HEK293 (cell line): ENCODE measurements at regions not wholly inside any gene's neighbourhood (a gene's known extent, or its start where the extent isn't known, plus 50 kb on each side); places are given as distances from the start of the nearest gene placed in this dataset.

Experiments
- CTCF ChIA-PET: fragments of 350-600 bp; formaldehyde crosslinking; extraction: SDS; loops from one replicate; lab custom pipeline; 2021; ENCODE audit warnings: antibody characterized with exemption; lab: Yijun Ruan, JAX
- POLR2A ChIA-PET: fragments of 300-600 bp; formaldehyde crosslinking; extraction: SDS; loops from one replicate; lab custom pipeline; 2020; ENCODE audit warnings: antibody characterized with exemption, inconsistent platforms; lab: Yijun Ruan, JAX
- H3K27ac ChIP-seq: fragments of 200-500 bp; sonication (Bioruptor generic); 2 replicates; pipeline ENCODE4 v1.5.1; 2014; ENCODE audit warnings: low read depth, low read length, control low read depth, inconsistent platforms; ENCODE audit errors: extremely low read depth
- H3K36me3 ChIP-seq, 2 experiments: fragments of 200-500 bp in 1 of 2; sonication (Bioruptor generic) in 1 of 2; 1 replicate in 1 of 2; 2 replicates in 1 of 2; pipeline ENCODE4 v1.5.1; 2014 to 2017; ENCODE audit warnings: inconsistent platforms in 2 of 2, low read length in 2 of 2; ENCODE audit not compliant: control insufficient read depth in 2 of 2, insufficient read depth in 1 of 2
- H3K4me1 ChIP-seq: fragments of 200-500 bp; sonication (Bioruptor generic); 2 replicates; pipeline ENCODE4 v1.5.1; 2014; ENCODE audit warnings: mild to moderate bottlenecking, low read length, inconsistent platforms; ENCODE audit not compliant: control insufficient read depth, insufficient read depth
- H3K4me3 ChIP-seq: 2 replicates; pipeline ENCODE4 v1.5.1; 2011; ENCODE audit warnings: low read depth, mild to moderate bottlenecking, control low read depth, low read length, moderate library complexity
- H3K9me3 ChIP-seq: fragments of 200-500 bp; sonication (Bioruptor generic); 2 replicates; pipeline ENCODE4 v1.5.1; 2014; ENCODE audit warnings: low read depth, low read length, inconsistent platforms; ENCODE audit not compliant: control insufficient read depth, insufficient read depth
- ATF2 ChIP-seq: fragments of 450-650 bp; formaldehyde crosslinking; IDR thresholded peaks from 2 replicates; pipeline ENCODE4 v1.5.1; 2016; ENCODE audit warnings: missing biosample characterization, missing genetic modification characterization, low read depth
- KLF16 ChIP-seq: fragments of 450-650 bp; formaldehyde crosslinking; IDR thresholded peaks from 2 replicates; pipeline ENCODE4 v1.5.1; 2017; ENCODE audit warnings: missing biosample characterization, missing genetic modification characterization
- KLF7 ChIP-seq: fragments of 450-650 bp; formaldehyde crosslinking; IDR thresholded peaks from 2 replicates; pipeline ENCODE4 v1.5.1; 2016; ENCODE audit warnings: missing biosample characterization, missing genetic modification characterization, borderline replicate concordance
- KLF8 ChIP-seq: fragments of 450-650 bp; formaldehyde crosslinking; IDR thresholded peaks from 2 replicates; pipeline ENCODE4 v1.5.1; 2016; ENCODE audit warnings: missing biosample characterization, missing genetic modification characterization
- KLF9 ChIP-seq: fragments of 450-650 bp; formaldehyde crosslinking; IDR thresholded peaks from 2 replicates; pipeline ENCODE4 v1.5.1; 2016; ENCODE audit warnings: missing biosample characterization, missing genetic modification characterization, low read depth
- MEIS1 ChIP-seq: sonication (generic); formaldehyde crosslinking; IDR thresholded peaks from 2 replicates; pipeline ENCODE4 v1.8.1; 2022; ENCODE audit warnings: missing genetic modification reagents, mild to moderate bottlenecking, borderline replicate concordance
- PBX3 ChIP-seq: sonication (generic); formaldehyde crosslinking; IDR thresholded peaks from 2 replicates; pipeline ENCODE4 v1.8.1; 2022; ENCODE audit warnings: mild to moderate bottlenecking, moderate library complexity, missing genetic modification reagents
- SP2 ChIP-seq: fragments of 450-650 bp; formaldehyde crosslinking; IDR thresholded peaks from 2 replicates; pipeline ENCODE4 v1.5.1; 2016; ENCODE audit warnings: missing biosample characterization, missing genetic modification characterization
- YY1 ChIP-seq: fragments of 450-650 bp; formaldehyde crosslinking; IDR thresholded peaks from 2 replicates; pipeline ENCODE4 v1.5.1; 2018; ENCODE audit warnings: missing biosample characterization, missing genetic modification characterization
- ZBTB20 ChIP-seq: fragments of 450-650 bp; formaldehyde crosslinking; IDR thresholded peaks from 2 replicates; pipeline ENCODE4 v1.5.1; 2016; ENCODE audit warnings: missing biosample characterization, missing genetic modification characterization
- ZBTB48 ChIP-seq: fragments of 450-650 bp; formaldehyde crosslinking; IDR thresholded peaks from 2 replicates; pipeline ENCODE4 v1.5.1; 2016; ENCODE audit warnings: missing biosample characterization, missing genetic modification characterization
- ZFP69B ChIP-seq: fragments of 450-650 bp; formaldehyde crosslinking; IDR thresholded peaks from 2 replicates; pipeline ENCODE4 v1.5.1; 2016; ENCODE audit warnings: missing biosample characterization, missing genetic modification characterization
- ZIC2 ChIP-seq: fragments of 450-650 bp; formaldehyde crosslinking; IDR thresholded peaks from 2 replicates; pipeline ENCODE4 v1.5.1; 2016; ENCODE audit warnings: missing biosample characterization, missing genetic modification characterization
- ZNF23 ChIP-seq: fragments of 450-650 bp; formaldehyde crosslinking; IDR thresholded peaks from 2 replicates; pipeline ENCODE4 v1.5.1; 2016; ENCODE audit warnings: missing biosample characterization, missing genetic modification characterization, borderline replicate concordance
- ZNF24 ChIP-seq: fragments of 450-650 bp; formaldehyde crosslinking; IDR thresholded peaks from 2 replicates; pipeline ENCODE4 v1.5.1; 2016; ENCODE audit warnings: missing biosample characterization, missing genetic modification characterization
- ZNF324 ChIP-seq: fragments of 450-650 bp; formaldehyde crosslinking; IDR thresholded peaks from 2 replicates; pipeline ENCODE4 v1.5.1; 2016; ENCODE audit warnings: missing biosample characterization, missing genetic modification characterization
- ZNF354C ChIP-seq: fragments of 450-650 bp; formaldehyde crosslinking; IDR thresholded peaks from 2 replicates; pipeline ENCODE4 v1.5.1; 2016; ENCODE audit warnings: missing biosample characterization, missing genetic modification characterization, low read depth, borderline replicate concordance
- ZNF423 ChIP-seq: fragments of 450-650 bp; formaldehyde crosslinking; IDR thresholded peaks from 2 replicates; pipeline ENCODE4 v1.5.1; 2016; ENCODE audit warnings: missing biosample characterization, missing genetic modification characterization
- ZNF473 ChIP-seq: fragments of 450-650 bp; formaldehyde crosslinking; IDR thresholded peaks from 2 replicates; pipeline ENCODE4 v1.5.1; 2017; ENCODE audit warnings: missing biosample characterization, missing genetic modification characterization
- ZNF48 ChIP-seq: fragments of 450-650 bp; formaldehyde crosslinking; IDR thresholded peaks from 2 replicates; pipeline ENCODE4 v1.5.1; 2016; ENCODE audit warnings: missing biosample characterization, missing genetic modification characterization
- ZNF488 ChIP-seq: fragments of 450-650 bp; formaldehyde crosslinking; IDR thresholded peaks from 2 replicates; pipeline ENCODE4 v1.5.1; 2016; ENCODE audit warnings: missing biosample characterization, missing genetic modification characterization
- ZNF510 ChIP-seq: fragments of 450-650 bp; formaldehyde crosslinking; IDR thresholded peaks from 2 replicates; pipeline ENCODE4 v1.5.1; 2018; ENCODE audit warnings: mild to moderate bottlenecking, missing genetic modification characterization, missing biosample characterization; ENCODE audit not compliant: insufficient replicate concordance
- ZNF514 ChIP-seq: fragments of 450-650 bp; formaldehyde crosslinking; IDR thresholded peaks from 2 replicates; pipeline ENCODE4 v1.5.1; 2016; ENCODE audit warnings: missing biosample characterization, missing genetic modification characterization
- ZNF529 ChIP-seq: fragments of 450-650 bp; formaldehyde crosslinking; IDR thresholded peaks from 2 replicates; pipeline ENCODE4 v1.5.1; 2017; ENCODE audit warnings: missing genetic modification characterization, missing biosample characterization; ENCODE audit not compliant: insufficient replicate concordance
- ZNF544 ChIP-seq: fragments of 450-650 bp; formaldehyde crosslinking; IDR thresholded peaks from 2 replicates; pipeline ENCODE4 v1.5.0; 2017; ENCODE audit warnings: missing biosample characterization, missing genetic modification characterization
- ZNF585B ChIP-seq: fragments of 450-650 bp; formaldehyde crosslinking; IDR thresholded peaks from 2 replicates; pipeline ENCODE4 v1.5.1; 2016; ENCODE audit warnings: missing biosample characterization, missing genetic modification characterization
- ZNF600 ChIP-seq: fragments of 450-650 bp; formaldehyde crosslinking; IDR thresholded peaks from 2 replicates; pipeline ENCODE4 v1.5.1; 2016; ENCODE audit warnings: missing biosample characterization, missing genetic modification characterization
- ZNF623 ChIP-seq: fragments of 450-650 bp; formaldehyde crosslinking; IDR thresholded peaks from 2 replicates; pipeline ENCODE4 v1.5.1; 2016; ENCODE audit warnings: missing biosample characterization, missing genetic modification characterization
- ZNF624 ChIP-seq: fragments of 450-650 bp; formaldehyde crosslinking; IDR thresholded peaks from 2 replicates; pipeline ENCODE4 v1.5.1; 2017; ENCODE audit warnings: missing biosample characterization, missing genetic modification characterization
- ZNF639 ChIP-seq: fragments of 450-650 bp; formaldehyde crosslinking; IDR thresholded peaks from 2 replicates; pipeline ENCODE4 v1.5.1; 2016; ENCODE audit warnings: missing biosample characterization, missing genetic modification characterization
- ZNF654 ChIP-seq: fragments of 450-650 bp; formaldehyde crosslinking; IDR thresholded peaks from 2 replicates; pipeline ENCODE4 v1.5.1; 2016; ENCODE audit warnings: low read depth, missing biosample characterization, missing genetic modification characterization

- TF ChIP-seq ZNF585B (tag by site-specific recombination), result no peak
- TF ChIP-seq ZIC2 (tag by site-specific recombination), result no peak
- TF ChIP-seq ZNF24 (tag by site-specific recombination), result no peak
- TF ChIP-seq ZNF654, result no peak
- TF ChIP-seq ZBTB48 (tag by site-specific recombination), result no peak
- TF ChIP-seq ZNF514, result no peak
- TF ChIP-seq ZNF324 (tag by site-specific recombination), result no peak
- no peak for TF ChIP-seq ZNF544
- TF ChIP-seq PBX3 (CRISPR knock-in tag), result no peak
- no peak for TF ChIP-seq KLF9 (tag by site-specific recombination)
- no peak for TF ChIP-seq ZNF624 (tag by site-specific recombination)
- no peak for TF ChIP-seq SP2 (tag by site-specific recombination)
- TF ChIP-seq ZNF529 (tag by site-specific recombination), result no peak
- no peak for TF ChIP-seq ZFP69B (tag by site-specific recombination)
- TF ChIP-seq KLF16 (tag by site-specific recombination), result no peak
- ChIA-PET CTCF (interaction anchor here (0.6 kb wide), 1 partner anchor 449 kb away, joined by 3 read pairs; no protein-coding TSS in a partner anchor), POLR2A (no interaction called here)
- no peaks in the 10 kb centered on the region for H3K9me3 ChIP-seq
- H3K36me3 ChIP-seq, result no peaks in the 10 kb centered on the region
- no peak overlapping the region for H3K4me3 ChIP-seq
- H3K4me1 ChIP-seq, result no peaks in the 10 kb centered on the region
- no peak overlapping the region for H3K27ac ChIP-seq
Measured at GRCh38 chr2:217479566-217479965, 523.2 kb downstream of the TNS1 start.

- TF ChIP-seq ZBTB20 (tag by site-specific recombination), result no peak
- TF ChIP-seq ZNF23 (tag by site-specific recombination), result no peak
- no peak for TF ChIP-seq ZNF639 (tag by site-specific recombination)
- TF ChIP-seq YY1 (tag by site-specific recombination), result no peak
- no peak for TF ChIP-seq ZNF354C (tag by site-specific recombination)
- no peak for TF ChIP-seq ZNF48
- no peak for TF ChIP-seq ZNF488 (tag by site-specific recombination)
- no peak for TF ChIP-seq KLF7 (tag by site-specific recombination)
- TF ChIP-seq ZNF473, result no peak
- no peak for TF ChIP-seq ATF2 (tag by site-specific recombination)
- no peak for TF ChIP-seq ZNF623 (tag by site-specific recombination)
- TF ChIP-seq ZNF423 (tag by site-specific recombination), result no peak
- TF ChIP-seq KLF8 (tag by site-specific recombination), result no peak
- no peak for TF ChIP-seq ZNF510 (tag by site-specific recombination)
- no peak for TF ChIP-seq MEIS1
- no peak for TF ChIP-seq ZNF600 (tag by site-specific recombination)
- H3K9me3 ChIP-seq, result no peaks in the 10 kb centered on the region
- ChIA-PET POLR2A (no interaction called here), CTCF (interaction anchor here (0.6 kb wide), 1 partner anchor 450 kb away, joined by 3 read pairs; no protein-coding TSS in a partner anchor)
- H3K36me3 ChIP-seq, result no peaks in the 10 kb centered on the region
- no peak overlapping the region for H3K4me3 ChIP-seq
- H3K4me1 ChIP-seq, result no peaks in the 10 kb centered on the region
- no peak overlapping the region for H3K27ac ChIP-seq
Measured at GRCh38 chr2:217478831-217479455, 523.9 kb downstream of the TNS1 start.
